Bronchial epithelial cell (primary cell): ENCODE measurements at regions not wholly inside any gene's neighbourhood (a gene's known extent, or its start where the extent isn't known, plus 50 kb on each side); places are given as distances from the start of the nearest gene placed in this dataset.

Source experiments
- DNase-seq: peaks from one replicate; pipeline ENCODE4 v3.0.0-alpha.2; 2010; ENCODE audit warnings: low read depth
- FAIRE-seq: peaks from 2 replicates; lab custom pipeline; 2011; peaks lifted over from hg19 to GRCh38; lab: Jason Lieb, UNC
- H3K27me3 ChIP-seq: 2 replicates; pipeline ENCODE4 v1.5.1; 2011; ENCODE audit warnings: low read length; ENCODE audit not compliant: control insufficient read depth, insufficient read depth
- H3K36me3 ChIP-seq: 2 replicates; pipeline ENCODE4 v1.5.1; 2011; ENCODE audit warnings: low read length; ENCODE audit not compliant: control insufficient read depth, insufficient read depth
- H3K4me3 ChIP-seq: 2 replicates; pipeline ENCODE4 v1.5.1; 2011; ENCODE audit warnings: mild to moderate bottlenecking, low read depth, low read length, control low read depth
- TF ChIP-seq, protein P1 (sequence below): IDR thresholded peaks from 2 replicates; pipeline ENCODE4 v1.5.1; 2011; ENCODE audit warnings: mild to moderate bottlenecking, moderate library complexity, low read length, control low read depth, inconsistent platforms; ENCODE audit not compliant: insufficient read depth, severe bottlenecking

DNA sequence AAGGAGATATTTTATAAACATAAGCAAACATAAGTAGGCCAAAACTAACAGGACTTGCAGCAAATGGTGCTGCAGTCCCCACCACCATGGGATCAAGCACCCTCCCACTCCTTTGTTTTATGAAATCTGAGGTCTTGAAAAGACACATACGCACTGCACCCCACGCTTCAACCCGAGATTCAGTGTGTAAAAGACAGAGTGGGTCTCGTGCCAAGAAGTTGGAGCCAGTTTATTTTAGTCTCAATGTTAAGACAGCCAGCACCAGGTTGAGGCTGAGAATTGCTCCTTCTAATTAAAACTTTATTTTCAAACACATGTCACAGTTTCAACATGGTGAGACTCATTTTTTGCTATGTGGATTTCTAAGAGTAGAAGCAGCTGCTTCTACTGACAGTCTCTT lies 139.1 kb upstream of the TIAM1 start:
- H3K27me3 ChIP-seq = no peaks in the 10 kb centered on the region
- no peak overlapping the region for H3K4me3 ChIP-seq
- FAIRE-seq (no peak), DNase-seq (no peak)
- TF ChIP-seq, protein P1, sequence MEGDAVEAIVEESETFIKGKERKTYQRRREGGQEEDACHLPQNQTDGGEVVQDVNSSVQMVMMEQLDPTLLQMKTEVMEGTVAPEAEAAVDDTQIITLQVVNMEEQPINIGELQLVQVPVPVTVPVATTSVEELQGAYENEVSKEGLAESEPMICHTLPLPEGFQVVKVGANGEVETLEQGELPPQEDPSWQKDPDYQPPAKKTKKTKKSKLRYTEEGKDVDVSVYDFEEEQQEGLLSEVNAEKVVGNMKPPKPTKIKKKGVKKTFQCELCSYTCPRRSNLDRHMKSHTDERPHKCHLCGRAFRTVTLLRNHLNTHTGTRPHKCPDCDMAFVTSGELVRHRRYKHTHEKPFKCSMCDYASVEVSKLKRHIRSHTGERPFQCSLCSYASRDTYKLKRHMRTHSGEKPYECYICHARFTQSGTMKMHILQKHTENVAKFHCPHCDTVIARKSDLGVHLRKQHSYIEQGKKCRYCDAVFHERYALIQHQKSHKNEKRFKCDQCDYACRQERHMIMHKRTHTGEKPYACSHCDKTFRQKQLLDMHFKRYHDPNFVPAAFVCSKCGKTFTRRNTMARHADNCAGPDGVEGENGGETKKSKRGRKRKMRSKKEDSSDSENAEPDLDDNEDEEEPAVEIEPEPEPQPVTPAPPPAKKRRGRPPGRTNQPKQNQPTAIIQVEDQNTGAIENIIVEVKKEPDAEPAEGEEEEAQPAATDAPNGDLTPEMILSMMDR = no peak
- H3K36me3 ChIP-seq = no peaks in the 10 kb centered on the region

DNA sequence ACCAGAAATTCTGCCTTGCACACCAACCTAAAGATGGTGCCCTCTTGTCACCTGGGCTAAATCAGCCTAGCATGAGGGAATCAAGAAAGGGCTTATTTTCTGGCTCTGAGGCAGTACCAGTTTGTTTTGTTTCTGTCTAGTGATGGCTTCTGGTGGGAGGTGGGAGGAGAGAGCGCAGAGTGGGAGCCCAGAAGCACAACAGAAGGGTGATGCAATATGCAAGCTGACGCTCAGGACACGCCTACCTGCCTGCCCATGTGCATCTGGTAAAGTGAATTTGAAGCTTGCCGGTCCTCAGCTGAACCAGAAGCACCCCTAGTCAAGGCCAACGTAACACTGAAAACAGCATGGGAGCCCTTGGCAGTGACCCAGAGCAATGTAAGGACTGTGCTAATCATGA lies 138.4 kb upstream of the TIAM1 start:
- FAIRE-seq = no peak
- H3K36me3 ChIP-seq = no peaks in the 10 kb centered on the region
- TF ChIP-seq, protein P1 = no peak

DNA sequence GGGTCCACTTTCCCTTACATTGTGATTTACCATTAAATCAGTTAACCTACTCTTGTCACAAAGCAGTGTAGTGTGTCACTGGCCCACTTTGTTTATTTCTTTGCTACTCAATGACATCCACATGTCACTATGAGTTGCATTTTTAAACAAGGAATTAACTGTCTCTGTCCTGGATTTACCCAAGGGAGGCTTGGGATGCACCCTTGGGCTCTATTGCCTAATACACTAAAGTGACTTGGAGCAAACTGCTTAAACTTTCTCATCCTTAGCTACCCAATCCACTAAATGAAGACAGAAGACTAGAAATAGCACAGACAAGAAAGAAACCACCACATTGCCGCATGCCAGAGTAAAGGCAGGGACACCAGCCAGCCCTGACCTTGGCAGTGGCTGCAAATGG lies 136.2 kb upstream of the TIAM1 start:
- TF ChIP-seq, protein P1 = no peak
- no peak for FAIRE-seq
- Histone ChIP-seq H3K4me3 (no peak overlapping the region), H3K27me3 (no peaks in the 10 kb centered on the region), H3K36me3 (no peaks in the 10 kb centered on the region)
- no peak for DNase-seq

More for the DNA sequence above, 138.4 kb upstream of the TIAM1 start:
- H3K4me3 ChIP-seq = no peak overlapping the region
- H3K27me3 ChIP-seq = no peaks in the 10 kb centered on the region
- no peak for DNase-seq

DNA sequence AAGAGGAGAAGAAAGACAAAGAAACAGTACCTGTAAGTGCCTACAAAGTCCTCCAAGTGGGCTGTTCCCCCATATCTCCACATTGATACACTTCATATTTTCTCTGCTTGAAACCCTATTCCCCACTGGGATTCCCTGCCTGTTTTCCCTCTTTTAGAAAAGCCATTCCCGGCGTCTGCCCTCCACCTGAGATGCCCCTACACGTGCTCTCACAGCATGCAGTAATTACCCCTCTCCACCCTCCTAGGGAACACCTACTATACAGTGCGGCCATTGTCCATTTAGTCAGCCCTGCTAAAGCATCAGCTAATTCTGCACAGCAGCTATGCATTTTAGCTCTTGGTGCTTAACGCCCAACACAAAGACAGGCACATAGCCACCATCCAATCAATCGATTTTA lies 135.7 kb upstream of the TIAM1 start:
- TF ChIP-seq, protein P1 = no peak
- no peaks in the 10 kb centered on the region for H3K27me3 ChIP-seq
- no peak overlapping the region for H3K4me3 ChIP-seq
- FAIRE-seq = no peak
- no peaks in the 10 kb centered on the region for H3K36me3 ChIP-seq
- no peak for DNase-seq

DNA sequence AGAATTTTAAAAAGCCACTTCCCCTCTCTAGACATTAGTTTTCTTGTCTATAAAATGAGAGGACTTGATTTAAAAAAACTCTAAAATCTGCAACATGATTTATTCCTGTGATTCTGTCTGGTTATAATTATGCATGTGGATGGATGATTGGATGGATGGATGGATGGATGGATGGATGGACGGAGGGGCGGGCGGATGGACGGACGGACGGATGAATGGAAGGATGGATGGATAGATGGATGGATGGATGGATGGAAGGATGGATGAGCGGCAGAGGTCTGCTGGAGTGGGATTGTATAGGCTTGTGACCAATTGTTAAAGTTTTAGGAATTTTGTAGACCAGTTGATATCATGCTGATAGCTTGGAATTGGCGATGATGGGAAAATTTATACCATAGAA lies 135.2 kb upstream of the TIAM1 start:
- Histone ChIP-seq H3K36me3 (no peaks in the 10 kb centered on the region), H3K27me3 (no peaks in the 10 kb centered on the region), H3K4me3 (no peak overlapping the region)
- FAIRE-seq = no peak
- no peak for DNase-seq
- TF ChIP-seq, protein P1 = no peak

DNA sequence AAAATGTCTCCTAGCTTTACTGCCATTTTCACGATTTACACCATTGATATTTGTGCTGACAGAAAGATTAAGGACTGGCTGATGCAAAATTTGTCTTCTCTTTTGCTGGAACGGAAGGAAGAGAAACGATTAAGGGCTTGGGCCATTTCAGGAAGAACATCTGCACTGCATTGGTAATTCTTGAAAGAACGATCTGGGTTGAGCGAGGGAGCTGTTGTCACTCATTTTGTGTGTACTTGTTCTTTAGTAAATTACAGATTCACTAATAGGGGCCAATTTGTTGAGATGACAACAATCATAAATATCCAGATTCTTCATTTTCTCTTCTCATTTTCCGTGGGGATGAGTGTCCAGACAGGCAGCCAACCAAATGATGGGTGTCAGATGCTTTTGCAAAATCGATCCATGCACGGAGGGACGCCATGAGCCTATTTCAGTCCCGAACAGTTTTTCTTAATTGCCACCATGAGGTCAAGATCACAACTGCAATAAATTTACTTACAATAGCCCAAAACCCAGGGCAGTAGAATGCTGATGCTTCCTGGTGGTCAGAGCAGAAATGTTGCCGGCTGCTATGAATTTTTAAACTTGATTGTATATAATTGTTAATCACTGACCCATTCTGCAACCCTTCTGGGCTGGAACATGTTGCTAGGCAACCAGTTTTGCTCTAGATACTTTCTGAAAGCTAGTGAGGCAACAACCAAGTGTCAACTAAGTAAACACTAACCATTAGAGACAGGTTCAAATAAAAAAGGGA lies 132.4 kb upstream of the TIAM1 start:
- TF ChIP-seq, protein P1 = no peak
- FAIRE-seq = no peak
- H3K4me3 ChIP-seq = no peak overlapping the region

More for the DNA sequence above, 132.4 kb upstream of the TIAM1 start:
- Histone ChIP-seq H3K36me3 (no peaks in the 10 kb centered on the region), H3K27me3 (no peaks in the 10 kb centered on the region)
- DNase-seq = no peak
